ENCODE measurements at regions not wholly inside any gene's neighbourhood (a gene's known extent, or its start where the extent isn't known, plus 50 kb on each side); places are given as distances from the start of the nearest gene placed in this dataset.

DNA sequence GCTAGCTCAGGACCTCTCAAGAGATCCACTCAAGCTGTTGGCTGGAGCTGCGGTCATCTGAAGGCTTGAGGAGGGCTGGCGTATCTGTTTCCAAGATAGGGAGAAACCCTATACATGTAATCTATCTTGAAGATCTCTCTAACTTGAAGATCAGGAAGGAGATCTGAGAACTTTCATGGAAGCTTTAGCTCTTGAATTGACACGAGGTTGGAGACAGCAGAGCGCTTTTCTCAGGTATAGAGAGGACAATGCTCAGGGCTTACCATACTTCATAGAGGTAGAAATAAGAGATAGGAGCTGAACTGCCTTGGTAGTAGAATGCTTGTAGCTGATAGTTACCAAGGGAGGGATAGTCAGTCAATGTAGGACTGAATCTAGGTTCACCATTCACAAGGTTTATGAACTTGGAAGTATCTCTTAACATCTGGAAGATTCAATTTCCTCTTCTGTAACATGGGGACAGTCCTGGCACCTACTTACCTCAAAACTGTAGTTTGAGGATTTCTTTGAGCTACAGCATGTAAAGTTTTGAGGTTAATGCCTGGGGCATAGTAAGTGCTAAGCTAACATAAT, 267.0 kb upstream of the MAF start:
- H3K4me3 ChIP-seq: no peak overlapping the region
- no peaks in the 10 kb centered on the region for H3K27me3 ChIP-seq
- H3K27ac ChIP-seq: no peak overlapping the region
- intact Hi-C loops (cut with DNase I; ENCODE audit: low total_unique reads): no loop called here
- DNase-seq: no peak
- no peaks in the 10 kb centered on the region for H3K36me3 ChIP-seq
- no peaks in the 10 kb centered on the region for H3K9me3 ChIP-seq
- no peaks in the 10 kb centered on the region for H3K4me1 ChIP-seq
- TF ChIP-seq, protein P1, sequence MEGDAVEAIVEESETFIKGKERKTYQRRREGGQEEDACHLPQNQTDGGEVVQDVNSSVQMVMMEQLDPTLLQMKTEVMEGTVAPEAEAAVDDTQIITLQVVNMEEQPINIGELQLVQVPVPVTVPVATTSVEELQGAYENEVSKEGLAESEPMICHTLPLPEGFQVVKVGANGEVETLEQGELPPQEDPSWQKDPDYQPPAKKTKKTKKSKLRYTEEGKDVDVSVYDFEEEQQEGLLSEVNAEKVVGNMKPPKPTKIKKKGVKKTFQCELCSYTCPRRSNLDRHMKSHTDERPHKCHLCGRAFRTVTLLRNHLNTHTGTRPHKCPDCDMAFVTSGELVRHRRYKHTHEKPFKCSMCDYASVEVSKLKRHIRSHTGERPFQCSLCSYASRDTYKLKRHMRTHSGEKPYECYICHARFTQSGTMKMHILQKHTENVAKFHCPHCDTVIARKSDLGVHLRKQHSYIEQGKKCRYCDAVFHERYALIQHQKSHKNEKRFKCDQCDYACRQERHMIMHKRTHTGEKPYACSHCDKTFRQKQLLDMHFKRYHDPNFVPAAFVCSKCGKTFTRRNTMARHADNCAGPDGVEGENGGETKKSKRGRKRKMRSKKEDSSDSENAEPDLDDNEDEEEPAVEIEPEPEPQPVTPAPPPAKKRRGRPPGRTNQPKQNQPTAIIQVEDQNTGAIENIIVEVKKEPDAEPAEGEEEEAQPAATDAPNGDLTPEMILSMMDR (IDR thresholded peaks at IDR 0.05): no peak

GRCh38 chr16:79865918-79866317, 265.4 kb upstream of the MAF start:
- intact Hi-C loops (cut with DNase I; ENCODE audit: low total_unique reads): no loop called here
- Histone ChIP-seq H3K27me3 (no peaks in the 10 kb centered on the region), H3K4me3 (no peak overlapping the region), H3K4me1 (no peaks in the 10 kb centered on the region), H3K36me3 (no peaks in the 10 kb centered on the region), H3K9me3 (no peaks in the 10 kb centered on the region), H3K27ac (no peak overlapping the region)
- no peak for DNase-seq
- TF ChIP-seq, protein P1 (IDR thresholded peaks at IDR 0.05): no peak

GRCh38 chr16:79864781-79865391, 264.3 kb upstream of the MAF start:
- H3K27ac ChIP-seq: no peak overlapping the region
- H3K36me3 ChIP-seq: no peaks in the 10 kb centered on the region
- no peak for DNase-seq
- no peak overlapping the region for H3K4me3 ChIP-seq
- intact Hi-C loops (cut with DNase I; ENCODE audit: low total_unique reads): no loop called here
- no peaks in the 10 kb centered on the region for H3K9me3 ChIP-seq
- H3K27me3 ChIP-seq: no peaks in the 10 kb centered on the region
- TF ChIP-seq, protein P1 (IDR thresholded peaks at IDR 0.05): no peak
- H3K4me1 ChIP-seq: no peaks in the 10 kb centered on the region

- Histone ChIP-seq H3K27me3 (no peaks in the 10 kb centered on the region), H3K36me3 (no peaks in the 10 kb centered on the region), H3K4me1 (no peaks in the 10 kb centered on the region), H3K9me3 (no peaks in the 10 kb centered on the region), H3K27ac (no peak overlapping the region), H3K4me3 (no peak overlapping the region)
- TF ChIP-seq, protein P1 (IDR thresholded peaks at IDR 0.05): no peak
- intact Hi-C loops (cut with DNase I; ENCODE audit: low total_unique reads): no loop called here
- DNase-seq: no peak
Measured at GRCh38 chr16:79864032-79864780, 263.7 kb upstream of the MAF start.

DNA sequence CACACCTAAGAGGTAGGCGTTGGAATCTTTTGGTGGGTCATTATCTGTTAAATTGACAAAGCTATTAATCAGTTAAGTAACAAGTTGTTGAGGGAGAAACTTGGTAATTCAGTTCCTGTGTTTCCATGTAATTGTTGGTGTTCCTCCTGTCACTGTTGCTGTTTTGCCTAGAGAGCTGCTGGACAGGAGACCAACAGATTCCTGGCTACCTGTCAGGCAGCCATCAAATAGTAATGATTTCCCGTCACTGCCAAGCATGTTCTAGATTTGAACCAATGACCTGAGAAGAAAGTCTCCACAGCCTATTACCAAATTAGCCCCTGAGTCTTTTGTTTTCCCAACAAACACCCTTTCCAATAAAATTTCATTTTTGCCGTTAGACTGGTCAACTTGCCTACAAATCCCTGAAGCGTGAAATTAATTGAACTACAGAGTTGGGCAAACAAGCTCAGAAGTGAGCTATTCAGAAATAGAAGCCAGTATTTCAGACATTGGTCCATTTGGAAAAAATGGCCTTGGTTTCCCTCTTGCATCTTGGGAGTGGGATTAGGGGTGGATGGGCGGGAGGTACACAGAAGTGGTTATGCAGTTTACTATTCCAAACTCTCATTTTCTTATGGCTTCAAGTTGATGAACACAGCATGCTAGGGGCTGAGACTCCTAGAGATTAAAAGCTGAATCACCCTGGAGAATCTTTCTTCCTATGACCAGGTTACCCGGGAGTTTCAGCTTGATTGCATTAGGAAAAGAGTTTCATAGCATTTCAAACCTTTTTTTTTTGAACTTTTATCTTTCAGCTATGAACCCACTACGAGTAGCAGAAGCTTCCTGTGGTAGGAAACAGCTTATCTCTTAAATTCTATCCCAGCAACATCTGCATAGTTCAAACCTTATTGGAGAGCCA, 262.8 kb upstream of the MAF start:
- Histone ChIP-seq H3K9me3 (no peaks in the 10 kb centered on the region), H3K4me3 (no peak overlapping the region), H3K27me3 (no peaks in the 10 kb centered on the region), H3K4me1 (no peaks in the 10 kb centered on the region), H3K27ac (no peak overlapping the region), H3K36me3 (no peaks in the 10 kb centered on the region)
- TF ChIP-seq, protein P1 (IDR thresholded peaks at IDR 0.05): no peak
- DNase-seq: no peak
- intact Hi-C loops (cut with DNase I; ENCODE audit: low total_unique reads): no loop called here
